WTC11 (cell line): ENCODE measurements at regions not wholly inside any gene's neighbourhood (a gene's known extent, or its start where the extent isn't known, plus 50 kb on each side); places are given as distances from the start of the nearest gene placed in this dataset.

Source experiments
- ATAC-seq: fragments of 200-7000 bp; cut with Tn5 transposase; 2 replicates; pipeline ENCODE4 v1.10.0; 2021; ENCODE audit warnings: mild to moderate bottlenecking, moderate library complexity
- CTCF ChIA-PET: fragments of 300-600 bp; sonication (Branson Sonifier 250); formaldehyde crosslinking; loops from one replicate; lab custom pipeline; 2021; ENCODE audit warnings: antibody characterized with exemption; lab: Charles Lee
- POLR2A ChIA-PET: fragments of 350-600 bp; sonication (Branson Sonifier 250); formaldehyde crosslinking; loops from one replicate; lab custom pipeline; 2021; ENCODE audit warnings: antibody characterized with exemption; lab: Charles Lee
- DNase-seq: peaks from one replicate; pipeline ENCODE4 v3.0.0; 2021; ENCODE audit warnings: low spot score
- H3K27ac Mint-ChIP-seq: 2 replicates; pipeline ENCODE4 v1.8.0; 2021; ENCODE audit warnings: mixed read lengths
- H3K27me3 Mint-ChIP-seq: 2 replicates; pipeline ENCODE4 v1.8.0; 2021; ENCODE audit warnings: low read depth, mild to moderate bottlenecking, moderate library complexity, mixed read lengths
- H3K36me3 Mint-ChIP-seq: 2 replicates; pipeline ENCODE4 v1.8.0; 2021; ENCODE audit warnings: mixed read lengths
- H3K4me1 Mint-ChIP-seq: 2 replicates; pipeline ENCODE4 v1.8.0; 2022; ENCODE audit warnings: mixed read lengths
- H3K4me3 Mint-ChIP-seq: 2 replicates; pipeline ENCODE4 v1.8.0; 2021; ENCODE audit warnings: mild to moderate bottlenecking, moderate library complexity, mixed read lengths
- H3K9me3 Mint-ChIP-seq: 2 replicates; pipeline ENCODE4 v1.8.0; 2021; ENCODE audit warnings: mixed read lengths
- ATF1 ChIP-seq: sonication (generic); formaldehyde crosslinking; IDR thresholded peaks from 2 replicates; pipeline ENCODE4 v1.8.1; 2023; ENCODE audit warnings: mild to moderate bottlenecking, moderate library complexity, missing genetic modification reagents
- ATF3 ChIP-seq: sonication (generic); formaldehyde crosslinking; conservative IDR thresholded peaks from 2 replicates; pipeline ENCODE4 v1.8.1; 2022; ENCODE audit warnings: mild to moderate bottlenecking, missing genetic modification reagents
- CBFB ChIP-seq: sonication (generic); formaldehyde crosslinking; IDR thresholded peaks from 2 replicates; pipeline ENCODE4 v1.8.1; 2022; ENCODE audit warnings: mild to moderate bottlenecking, low read depth, missing genetic modification reagents
- CDX4 ChIP-seq: fragments of 250-450 bp; sonication (Bioruptor Pico); IDR thresholded peaks from 2 replicates; pipeline ENCODE4 v1.9.0; 2021; ENCODE audit warnings: moderate library complexity, mild to moderate bottlenecking, inconsistent platforms, borderline replicate concordance
- CREB1 ChIP-seq: sonication (generic); formaldehyde crosslinking; IDR thresholded peaks from 2 replicates; pipeline ENCODE4 v1.8.0; 2023; ENCODE audit warnings: mild to moderate bottlenecking, missing genetic modification reagents
- CTCF ChIP-seq: fragments of 200-600 bp; IDR thresholded peaks from 2 replicates; pipeline ENCODE4 v1.8.0; 2022; ENCODE audit warnings: antibody characterized with exemption
- ETV6 ChIP-seq: sonication (generic); formaldehyde crosslinking; IDR thresholded peaks from 2 replicates; pipeline ENCODE4 v1.8.1; 2022; ENCODE audit warnings: mild to moderate bottlenecking, missing genetic modification reagents
- FOXP4 ChIP-seq: sonication (generic); formaldehyde crosslinking; IDR thresholded peaks from 2 replicates; pipeline ENCODE4 v1.8.0; 2022; ENCODE audit warnings: mild to moderate bottlenecking, missing genetic modification reagents
- GRHL2 ChIP-seq: fragments of 250-450 bp; sonication (Bioruptor Pico); IDR thresholded peaks from 2 replicates; pipeline ENCODE4 v1.8.0; 2022; ENCODE audit warnings: mild to moderate bottlenecking, moderate library complexity; ENCODE audit not compliant: insufficient replicate concordance, severe bottlenecking
- MXD4 ChIP-seq: fragments of 250-450 bp; sonication (Bioruptor Pico); IDR thresholded peaks from 2 replicates; pipeline ENCODE4 v1.8.0; 2021; ENCODE audit warnings: mild to moderate bottlenecking, moderate library complexity, borderline replicate concordance
- NFATC4 ChIP-seq: fragments of 250-450 bp; sonication (Bioruptor Pico); IDR thresholded peaks from 2 replicates; pipeline ENCODE4 v1.9.0; 2021; ENCODE audit warnings: mild to moderate bottlenecking
- NFYB ChIP-seq: sonication (generic); formaldehyde crosslinking; conservative IDR thresholded peaks from 2 replicates; pipeline ENCODE4 v1.8.0; 2022; ENCODE audit warnings: low read depth, missing genetic modification reagents
- PRRX2 ChIP-seq: fragments of 250-450 bp; sonication (Bioruptor Pico); IDR thresholded peaks from 2 replicates; pipeline ENCODE4 v1.8.0; 2021; ENCODE audit warnings: mild to moderate bottlenecking
- SOX15 ChIP-seq: fragments of 250-450 bp; sonication (Bioruptor Pico); IDR thresholded peaks from 2 replicates; pipeline ENCODE4 v1.9.0; 2021; ENCODE audit warnings: mild to moderate bottlenecking
- SP1 ChIP-seq: sonication (generic); formaldehyde crosslinking; conservative IDR thresholded peaks from 2 replicates; pipeline ENCODE4 v1.8.1; 2022; ENCODE audit warnings: missing genetic modification reagents
- STAT6 ChIP-seq: sonication (generic); formaldehyde crosslinking; conservative IDR thresholded peaks from 2 replicates; pipeline ENCODE4 v1.8.1; 2023; ENCODE audit warnings: mild to moderate bottlenecking, low read depth, missing genetic modification reagents, moderate library complexity
- ZNF121 ChIP-seq: sonication (generic); formaldehyde crosslinking; IDR thresholded peaks from 2 replicates; pipeline ENCODE4 v1.8.0; 2023; ENCODE audit warnings: missing genetic modification reagents
- ZNF263 ChIP-seq: sonication (generic); formaldehyde crosslinking; IDR thresholded peaks from 2 replicates; pipeline ENCODE4 v1.8.1; 2022; ENCODE audit warnings: low read depth, mild to moderate bottlenecking, moderate library complexity, missing genetic modification reagents
- ZNF416 ChIP-seq: fragments of 250-450 bp; sonication (Bioruptor Pico); IDR thresholded peaks from 2 replicates; pipeline ENCODE4 v1.9.0; 2021; ENCODE audit warnings: mild to moderate bottlenecking, inconsistent platforms
- TF ChIP-seq, protein P1 (sequence below): fragments of 250-450 bp; sonication (Bioruptor Pico); IDR thresholded peaks from 2 replicates; pipeline ENCODE4 v1.9.0; 2021; ENCODE audit warnings: mild to moderate bottlenecking
- TF ChIP-seq, protein P2 (sequence below): sonication (generic); formaldehyde crosslinking; IDR thresholded peaks from 2 replicates; pipeline ENCODE4 v1.8.1; 2022; ENCODE audit warnings: low read depth, missing genetic modification reagents, borderline replicate concordance
- TF ChIP-seq, protein P3 (sequence below): sonication (generic); formaldehyde crosslinking; IDR thresholded peaks from 2 replicates; pipeline ENCODE4 v1.8.1; 2023; ENCODE audit warnings: mild to moderate bottlenecking, missing genetic modification reagents

DNA sequence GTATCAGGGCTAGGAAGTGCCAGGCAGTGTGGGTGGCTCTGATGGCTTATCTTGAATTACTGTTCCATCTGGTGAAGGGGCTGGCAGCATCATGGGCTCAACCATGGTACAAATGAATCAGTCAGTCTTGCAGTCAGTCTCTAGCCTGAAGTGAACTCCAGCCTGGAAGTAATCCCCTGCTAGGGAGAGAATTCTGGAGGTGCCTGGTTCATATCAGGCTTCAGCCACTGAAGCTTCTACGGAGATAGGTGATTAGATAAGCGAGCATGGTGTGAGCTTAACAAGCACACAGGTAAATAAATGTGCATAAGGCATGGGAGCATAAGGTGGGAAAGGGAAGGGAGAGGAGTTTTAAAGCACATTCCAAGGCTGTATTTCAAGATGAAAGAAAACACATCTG is 541.7 kb downstream of the MBD2 start:
- ATAC-seq: no peak
- DNase-seq: no peak
- H3K9me3 Mint-ChIP-seq: no peaks in the 10 kb centered on the region
- H3K27ac Mint-ChIP-seq: peak overlapping the region; percentile 18; the same call in 1 of the 2 replicates
- no peaks in the 10 kb centered on the region for H3K27me3 Mint-ChIP-seq
- H3K36me3 Mint-ChIP-seq: no peaks in the 10 kb centered on the region
- no peak for TF ChIP-seq SOX15 (CRISPR knock-in tag)
- no peak for TF ChIP-seq ATF3 (CRISPR knock-in tag)
- no peak for TF ChIP-seq ZNF121 (CRISPR knock-in tag)
- TF ChIP-seq NFYB: no peak
- TF ChIP-seq, protein P1, sequence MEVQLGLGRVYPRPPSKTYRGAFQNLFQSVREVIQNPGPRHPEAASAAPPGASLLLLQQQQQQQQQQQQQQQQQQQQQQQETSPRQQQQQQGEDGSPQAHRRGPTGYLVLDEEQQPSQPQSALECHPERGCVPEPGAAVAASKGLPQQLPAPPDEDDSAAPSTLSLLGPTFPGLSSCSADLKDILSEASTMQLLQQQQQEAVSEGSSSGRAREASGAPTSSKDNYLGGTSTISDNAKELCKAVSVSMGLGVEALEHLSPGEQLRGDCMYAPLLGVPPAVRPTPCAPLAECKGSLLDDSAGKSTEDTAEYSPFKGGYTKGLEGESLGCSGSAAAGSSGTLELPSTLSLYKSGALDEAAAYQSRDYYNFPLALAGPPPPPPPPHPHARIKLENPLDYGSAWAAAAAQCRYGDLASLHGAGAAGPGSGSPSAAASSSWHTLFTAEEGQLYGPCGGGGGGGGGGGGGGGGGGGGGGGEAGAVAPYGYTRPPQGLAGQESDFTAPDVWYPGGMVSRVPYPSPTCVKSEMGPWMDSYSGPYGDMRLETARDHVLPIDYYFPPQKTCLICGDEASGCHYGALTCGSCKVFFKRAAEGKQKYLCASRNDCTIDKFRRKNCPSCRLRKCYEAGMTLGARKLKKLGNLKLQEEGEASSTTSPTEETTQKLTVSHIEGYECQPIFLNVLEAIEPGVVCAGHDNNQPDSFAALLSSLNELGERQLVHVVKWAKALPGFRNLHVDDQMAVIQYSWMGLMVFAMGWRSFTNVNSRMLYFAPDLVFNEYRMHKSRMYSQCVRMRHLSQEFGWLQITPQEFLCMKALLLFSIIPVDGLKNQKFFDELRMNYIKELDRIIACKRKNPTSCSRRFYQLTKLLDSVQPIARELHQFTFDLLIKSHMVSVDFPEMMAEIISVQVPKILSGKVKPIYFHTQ (CRISPR knock-in tag): no peak
- no peak for TF ChIP-seq STAT6 (CRISPR knock-in tag)
- H3K4me1 Mint-ChIP-seq: peaks cover 9% of the 10 kb centered on the region; the same call in 1 of the 2 replicates
- ChIA-PET CTCF (no interaction called here), POLR2A (no interaction called here)
- no peak overlapping the region for H3K4me3 Mint-ChIP-seq

DNA sequence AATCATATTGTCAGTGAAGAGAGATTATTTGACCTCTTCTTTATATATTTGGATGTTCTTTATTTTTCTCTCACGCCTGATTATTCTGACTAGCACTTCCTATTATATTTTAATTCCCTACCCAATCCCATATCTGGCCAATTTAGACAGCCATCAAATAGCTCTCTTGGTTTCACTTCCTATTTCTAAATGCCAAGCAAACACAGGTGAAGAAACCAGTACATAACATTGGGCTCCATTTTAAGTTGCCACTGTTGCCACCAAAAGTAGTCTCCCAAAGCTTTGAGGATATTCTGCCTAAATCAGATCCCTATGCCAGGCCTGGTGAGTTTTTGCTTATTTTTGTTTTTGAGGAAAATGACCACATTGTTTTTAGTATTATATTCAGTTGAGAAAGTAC is 547.0 kb downstream of the MBD2 start:
- ChIA-PET POLR2A (no interaction called here), CTCF (no interaction called here)
- Mint-ChIP-seq H3K9me3 (peaks cover 15% of the 10 kb centered on the region), H3K27me3 (no peaks in the 10 kb centered on the region; the same call in 1 of the 2 replicates), H3K27ac (no peak overlapping the region), H3K36me3 (no peaks in the 10 kb centered on the region; the same call in 1 of the 2 replicates), H3K4me1 (peaks cover 5% of the 10 kb centered on the region; the same call in 1 of the 2 replicates), H3K4me3 (no peak overlapping the region)
- ATAC-seq (no peak), DNase-seq (no peak)
- TF ChIP-seq ZNF416 (no peak), NFATC4 (CRISPR knock-in tag) (no peak), FOXP4 (CRISPR knock-in tag) (no peak), GRHL2 (CRISPR knock-in tag) (no peak), ETV6 (CRISPR knock-in tag) (no peak), ZNF263 (no peak), SP1 (CRISPR knock-in tag) (no peak), MXD4 (no peak), ATF1 (CRISPR knock-in tag) (no peak), PRRX2 (CRISPR knock-in tag) (no peak), NFYB (no peak), CDX4 (no peak), CREB1 (CRISPR knock-in tag) (no peak), CTCF (no peak), CBFB (CRISPR knock-in tag) (no peak)
- TF ChIP-seq, protein P2, sequence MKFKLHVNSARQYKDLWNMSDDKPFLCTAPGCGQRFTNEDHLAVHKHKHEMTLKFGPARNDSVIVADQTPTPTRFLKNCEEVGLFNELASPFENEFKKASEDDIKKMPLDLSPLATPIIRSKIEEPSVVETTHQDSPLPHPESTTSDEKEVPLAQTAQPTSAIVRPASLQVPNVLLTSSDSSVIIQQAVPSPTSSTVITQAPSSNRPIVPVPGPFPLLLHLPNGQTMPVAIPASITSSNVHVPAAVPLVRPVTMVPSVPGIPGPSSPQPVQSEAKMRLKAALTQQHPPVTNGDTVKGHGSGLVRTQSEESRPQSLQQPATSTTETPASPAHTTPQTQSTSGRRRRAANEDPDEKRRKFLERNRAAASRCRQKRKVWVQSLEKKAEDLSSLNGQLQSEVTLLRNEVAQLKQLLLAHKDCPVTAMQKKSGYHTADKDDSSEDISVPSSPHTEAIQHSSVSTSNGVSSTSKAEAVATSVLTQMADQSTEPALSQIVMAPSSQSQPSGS: no peak
- TF ChIP-seq, protein P3, sequence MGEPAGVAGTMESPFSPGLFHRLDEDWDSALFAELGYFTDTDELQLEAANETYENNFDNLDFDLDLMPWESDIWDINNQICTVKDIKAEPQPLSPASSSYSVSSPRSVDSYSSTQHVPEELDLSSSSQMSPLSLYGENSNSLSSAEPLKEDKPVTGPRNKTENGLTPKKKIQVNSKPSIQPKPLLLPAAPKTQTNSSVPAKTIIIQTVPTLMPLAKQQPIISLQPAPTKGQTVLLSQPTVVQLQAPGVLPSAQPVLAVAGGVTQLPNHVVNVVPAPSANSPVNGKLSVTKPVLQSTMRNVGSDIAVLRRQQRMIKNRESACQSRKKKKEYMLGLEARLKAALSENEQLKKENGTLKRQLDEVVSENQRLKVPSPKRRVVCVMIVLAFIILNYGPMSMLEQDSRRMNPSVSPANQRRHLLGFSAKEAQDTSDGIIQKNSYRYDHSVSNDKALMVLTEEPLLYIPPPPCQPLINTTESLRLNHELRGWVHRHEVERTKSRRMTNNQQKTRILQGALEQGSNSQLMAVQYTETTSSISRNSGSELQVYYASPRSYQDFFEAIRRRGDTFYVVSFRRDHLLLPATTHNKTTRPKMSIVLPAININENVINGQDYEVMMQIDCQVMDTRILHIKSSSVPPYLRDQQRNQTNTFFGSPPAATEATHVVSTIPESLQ (CRISPR knock-in tag): no peak
